ENCODE measurements at regions not wholly inside any gene's neighbourhood (a gene's known extent, or its start where the extent isn't known, plus 50 kb on each side); places are given as distances from the start of the nearest gene placed in this dataset.

- Mint-ChIP-seq H3K36me3 (ENCODE audit: low read depth) (no peaks in the 10 kb centered on the region), H3K4me3 (no peak overlapping the region), H3K27ac (no peak overlapping the region), H3K4me1 (ENCODE audit: low read depth) (no peaks in the 10 kb centered on the region), H3K27me3 (no peaks in the 10 kb centered on the region), H3K9me3 (no peaks in the 10 kb centered on the region)
- no peaks in the 10 kb centered on the region for H3K9me3 ChIP-seq (ENCODE audit: control insufficient read depth in 1 of 2, insufficient read depth in 1 of 2, low read length in 2 of 2)
- CTCF ChIA-PET: no interaction called here
- ATAC-seq (ENCODE audit: poor library complexity): no peak
- H3K27me3 ChIP-seq (ENCODE audit: control insufficient read depth in 1 of 2, insufficient read depth in 2 of 2, low read length in 2 of 2): peaks cover 0 to 3% of the 10 kb centered on the region in 2 experiments
- POLR2A ChIA-PET: interaction anchor here (0.6 kb wide), 1 partner anchor 105 kb away, joined by 3 read pairs; no protein-coding TSS in a partner anchor
- no peak overlapping the region for H3K27ac ChIP-seq (ENCODE audit: low read depth in 1 of 2, low read length in 2 of 2)
- intact Hi-C loops (cut with DNase I, micrococcal nuclease): no loop called here
- no peaks in the 10 kb centered on the region for H3K4me1 ChIP-seq (ENCODE audit: insufficient read depth, low read length)
- no peaks in the 10 kb centered on the region for H3K36me3 ChIP-seq (ENCODE audit: insufficient read depth, low read length)
- TF ChIP-seq, protein P1, sequence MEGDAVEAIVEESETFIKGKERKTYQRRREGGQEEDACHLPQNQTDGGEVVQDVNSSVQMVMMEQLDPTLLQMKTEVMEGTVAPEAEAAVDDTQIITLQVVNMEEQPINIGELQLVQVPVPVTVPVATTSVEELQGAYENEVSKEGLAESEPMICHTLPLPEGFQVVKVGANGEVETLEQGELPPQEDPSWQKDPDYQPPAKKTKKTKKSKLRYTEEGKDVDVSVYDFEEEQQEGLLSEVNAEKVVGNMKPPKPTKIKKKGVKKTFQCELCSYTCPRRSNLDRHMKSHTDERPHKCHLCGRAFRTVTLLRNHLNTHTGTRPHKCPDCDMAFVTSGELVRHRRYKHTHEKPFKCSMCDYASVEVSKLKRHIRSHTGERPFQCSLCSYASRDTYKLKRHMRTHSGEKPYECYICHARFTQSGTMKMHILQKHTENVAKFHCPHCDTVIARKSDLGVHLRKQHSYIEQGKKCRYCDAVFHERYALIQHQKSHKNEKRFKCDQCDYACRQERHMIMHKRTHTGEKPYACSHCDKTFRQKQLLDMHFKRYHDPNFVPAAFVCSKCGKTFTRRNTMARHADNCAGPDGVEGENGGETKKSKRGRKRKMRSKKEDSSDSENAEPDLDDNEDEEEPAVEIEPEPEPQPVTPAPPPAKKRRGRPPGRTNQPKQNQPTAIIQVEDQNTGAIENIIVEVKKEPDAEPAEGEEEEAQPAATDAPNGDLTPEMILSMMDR (IDR thresholded peaks at IDR 0.05): no peak
- H3K4me3 ChIP-seq (ENCODE audit: low read length): no peak overlapping the region
- no peak for DNase-seq
Measured at GRCh38 chr10:42970451-42971250, 106.2 kb upstream of the RET start.

DNA sequence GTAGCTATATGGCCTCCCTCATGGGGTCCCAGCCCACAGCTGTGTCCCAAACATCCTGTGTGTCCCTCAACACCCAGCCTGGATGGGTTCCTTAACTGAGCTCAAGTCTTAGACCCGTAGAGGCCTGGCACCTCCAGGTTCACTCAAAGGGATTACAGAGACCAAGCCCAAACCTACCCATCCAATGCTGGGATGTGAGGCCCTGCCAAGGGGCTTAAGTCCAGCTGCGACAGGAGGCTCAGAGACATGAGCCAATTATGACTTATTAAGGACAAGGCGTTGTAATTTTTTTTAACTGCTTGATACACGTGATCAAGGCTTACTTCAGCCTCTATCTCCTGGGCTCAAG, 105.6 kb upstream of the RET start:
- H3K4me1 Mint-ChIP-seq (ENCODE audit: low read depth): no peaks in the 10 kb centered on the region
- POLR2A ChIA-PET: interaction anchor here (0.6 kb wide), 1 partner anchor 106 kb away, joined by 3 read pairs; no protein-coding TSS in a partner anchor

GRCh38 chr10:42972946-42973345, 103.9 kb upstream of the RET start:
- TF ChIP-seq, protein P1 (IDR thresholded peaks at IDR 0.05): no peak
- intact Hi-C loops (cut with DNase I, micrococcal nuclease): no loop called here
- H3K27ac ChIP-seq (ENCODE audit: low read depth in 1 of 2, low read length in 2 of 2): no peak overlapping the region
- ChIA-PET CTCF (no interaction called here), POLR2A (no interaction called here)
- no peak overlapping the region for H3K4me3 ChIP-seq (ENCODE audit: low read length)
- DNase-seq (no peak), ATAC-seq (ENCODE audit: poor library complexity) (no peak)
- H3K4me1 ChIP-seq (ENCODE audit: insufficient read depth, low read length): no peaks in the 10 kb centered on the region
- no peaks in the 10 kb centered on the region for H3K36me3 ChIP-seq (ENCODE audit: insufficient read depth, low read length)
- Mint-ChIP-seq H3K4me1 (ENCODE audit: low read depth) (no peaks in the 10 kb centered on the region), H3K9me3 (no peaks in the 10 kb centered on the region), H3K36me3 (ENCODE audit: low read depth) (no peaks in the 10 kb centered on the region), H3K4me3 (no peak overlapping the region), H3K27ac (no peak overlapping the region), H3K27me3 (no peaks in the 10 kb centered on the region)
- H3K9me3 ChIP-seq (ENCODE audit: control insufficient read depth in 1 of 2, insufficient read depth in 1 of 2, low read length in 2 of 2): no peaks in the 10 kb centered on the region
- peaks cover 0 to 3% of the 10 kb centered on the region in 2 experiments for H3K27me3 ChIP-seq (ENCODE audit: control insufficient read depth in 1 of 2, insufficient read depth in 2 of 2, low read length in 2 of 2)

More for the DNA sequence above, 105.6 kb upstream of the RET start:
- H3K27me3 Mint-ChIP-seq: no peaks in the 10 kb centered on the region
- Histone ChIP-seq H3K4me3 (ENCODE audit: low read length) (no peak overlapping the region), H3K27ac (ENCODE audit: low read depth in 1 of 2, low read length in 2 of 2) (no peak overlapping the region), H3K36me3 (ENCODE audit: insufficient read depth, low read length) (no peaks in the 10 kb centered on the region), H3K4me1 (ENCODE audit: insufficient read depth, low read length) (no peaks in the 10 kb centered on the region), H3K27me3 (ENCODE audit: control insufficient read depth in 1 of 2, insufficient read depth in 2 of 2, low read length in 2 of 2) (peaks cover 0 to 3% of the 10 kb centered on the region in 2 experiments), H3K9me3 (ENCODE audit: control insufficient read depth in 1 of 2, insufficient read depth in 1 of 2, low read length in 2 of 2) (no peaks in the 10 kb centered on the region)
- DNase-seq (no peak), ATAC-seq (ENCODE audit: poor library complexity) (no peak)
- H3K27ac Mint-ChIP-seq: no peak overlapping the region
- TF ChIP-seq, protein P1 (IDR thresholded peaks at IDR 0.05): no peak
- intact Hi-C loops (cut with DNase I, micrococcal nuclease): no loop called here
- no peaks in the 10 kb centered on the region for H3K36me3 Mint-ChIP-seq (ENCODE audit: low read depth)
- no peak overlapping the region for H3K4me3 Mint-ChIP-seq
- no peaks in the 10 kb centered on the region for H3K9me3 Mint-ChIP-seq
- CTCF ChIA-PET: no interaction called here
